ENCODE measurements at regions not wholly inside any gene's neighbourhood (a gene's known extent, or its start where the extent isn't known, plus 50 kb on each side); places are given as distances from the start of the nearest gene placed in this dataset.

- H3K4me1 Mint-ChIP-seq (ENCODE audit: low read depth): peaks cover 6% of the 10 kb centered on the region
- H3K4me3 Mint-ChIP-seq: no peak overlapping the region
- H3K27me3 Mint-ChIP-seq: no peaks in the 10 kb centered on the region
- ATAC-seq: no peak
- no peaks in the 10 kb centered on the region for H3K36me3 Mint-ChIP-seq (ENCODE audit: low read depth)
- no peak overlapping the region for H3K27ac Mint-ChIP-seq
- CTCF ChIA-PET: no interaction called here
- peaks cover 4% of the 10 kb centered on the region for H3K9me3 Mint-ChIP-seq
- POLR2A ChIA-PET: no interaction called here
- no peak for DNase-seq
- intact Hi-C loops (cut with micrococcal nuclease): no loop called here
- no peak for TF ChIP-seq CTCF (IDR thresholded peaks at IDR 0.05)
Measured at GRCh38 chr2:8026381-8026780, 655.5 kb upstream of the ID2 start.

GRCh38 chr2:8027387-8027786 is 654.5 kb upstream of the ID2 start:
- H3K27ac Mint-ChIP-seq: no peak overlapping the region
- intact Hi-C loops (cut with micrococcal nuclease): no loop called here
- peaks cover 4% of the 10 kb centered on the region for H3K9me3 Mint-ChIP-seq
- ChIA-PET CTCF (interaction anchor here (0.6 kb wide), 1 partner anchor 248 kb away, joined by 3 read pairs; no protein-coding TSS in a partner anchor), POLR2A (no interaction called here)
- peaks cover 5% of the 10 kb centered on the region for H3K4me1 Mint-ChIP-seq (ENCODE audit: low read depth)
- H3K36me3 Mint-ChIP-seq (ENCODE audit: low read depth): no peaks in the 10 kb centered on the region
- ATAC-seq (no peak), DNase-seq (no peak)
- H3K27me3 Mint-ChIP-seq: no peaks in the 10 kb centered on the region
- TF ChIP-seq CTCF (IDR thresholded peaks at IDR 0.05): no peak
- H3K4me3 Mint-ChIP-seq: no peak overlapping the region

- DNase-seq (no peak), ATAC-seq (no peak)
- no peak overlapping the region for H3K4me3 Mint-ChIP-seq
- no peak overlapping the region for H3K27ac Mint-ChIP-seq
- intact Hi-C loops (cut with micrococcal nuclease): no loop called here
- no peaks in the 10 kb centered on the region for H3K36me3 Mint-ChIP-seq (ENCODE audit: low read depth)
- H3K4me1 Mint-ChIP-seq (ENCODE audit: low read depth): peaks cover 5% of the 10 kb centered on the region
- H3K9me3 Mint-ChIP-seq: peaks cover 2% of the 10 kb centered on the region
- POLR2A ChIA-PET: no interaction called here
- CTCF ChIA-PET: no interaction called here
- no peak for TF ChIP-seq CTCF (IDR thresholded peaks at IDR 0.05)
- no peaks in the 10 kb centered on the region for H3K27me3 Mint-ChIP-seq
Measured at GRCh38 chr2:8028036-8028435, 653.8 kb upstream of the ID2 start.

- ATAC-seq (no peak), DNase-seq (no peak)
- ChIA-PET CTCF (no interaction called here), POLR2A (no interaction called here)
- intact Hi-C loops (cut with micrococcal nuclease): no loop called here
- no peaks in the 10 kb centered on the region for H3K9me3 Mint-ChIP-seq
- H3K27ac Mint-ChIP-seq: no peak overlapping the region
- H3K36me3 Mint-ChIP-seq (ENCODE audit: low read depth): no peaks in the 10 kb centered on the region
- no peaks in the 10 kb centered on the region for H3K27me3 Mint-ChIP-seq
- peaks cover 2% of the 10 kb centered on the region for H3K4me1 Mint-ChIP-seq (ENCODE audit: low read depth)
- TF ChIP-seq CTCF (IDR thresholded peaks at IDR 0.05): no peak
- no peak overlapping the region for H3K4me3 Mint-ChIP-seq
Measured at GRCh38 chr2:8028436-8028835, 653.4 kb upstream of the ID2 start.

- ChIA-PET POLR2A (no interaction called here), CTCF (no interaction called here)
- Mint-ChIP-seq H3K36me3 (ENCODE audit: low read depth) (no peaks in the 10 kb centered on the region), H3K27ac (no peak overlapping the region), H3K27me3 (no peaks in the 10 kb centered on the region), H3K4me3 (no peak overlapping the region), H3K4me1 (ENCODE audit: low read depth) (peaks cover 2% of the 10 kb centered on the region), H3K9me3 (no peaks in the 10 kb centered on the region)
- TF ChIP-seq CTCF (IDR thresholded peaks at IDR 0.05): no peak
- DNase-seq: no peak
- intact Hi-C loops (cut with micrococcal nuclease): no loop called here
- ATAC-seq: no peak
Measured at GRCh38 chr2:8028981-8029380, 652.9 kb upstream of the ID2 start.
